ENCODE measurements at regions not wholly inside any gene's neighbourhood (a gene's known extent, or its start where the extent isn't known, plus 50 kb on each side); places are given as distances from the start of the nearest gene placed in this dataset.

DNA sequence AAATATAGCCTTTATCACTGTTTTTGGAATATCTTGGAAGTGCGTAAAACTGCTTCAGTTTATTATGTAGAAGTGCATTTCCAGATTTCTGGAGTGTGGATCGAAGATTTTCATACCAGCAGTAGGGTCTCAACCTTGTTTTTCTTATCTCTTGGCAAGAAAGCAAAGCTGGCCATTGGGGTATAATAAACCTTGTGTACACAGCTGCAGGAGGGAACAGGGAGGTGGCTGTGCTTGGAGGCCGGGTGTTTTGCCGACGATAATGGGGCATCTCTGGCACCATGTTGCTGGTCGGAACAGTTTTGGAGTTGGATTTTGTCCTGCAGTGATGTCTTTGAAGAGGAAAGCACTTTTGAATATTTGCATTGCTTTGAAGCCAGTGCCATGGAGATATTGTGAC is 308.8 kb upstream of the DMRT1 start:
- no peaks in the 10 kb centered on the region for H3K79me2 ChIP-seq (ENCODE audit: insufficient read depth, low read length)
- H3K4me1 ChIP-seq (ENCODE audit: insufficient read depth, low read length) = no peaks in the 10 kb centered on the region
- H4K20me1 ChIP-seq (ENCODE audit: insufficient read depth, low read length) = no peaks in the 10 kb centered on the region
- H3K27ac ChIP-seq (ENCODE audit: low read depth, low read length) = no peak overlapping the region
- TF ChIP-seq, protein P1, sequence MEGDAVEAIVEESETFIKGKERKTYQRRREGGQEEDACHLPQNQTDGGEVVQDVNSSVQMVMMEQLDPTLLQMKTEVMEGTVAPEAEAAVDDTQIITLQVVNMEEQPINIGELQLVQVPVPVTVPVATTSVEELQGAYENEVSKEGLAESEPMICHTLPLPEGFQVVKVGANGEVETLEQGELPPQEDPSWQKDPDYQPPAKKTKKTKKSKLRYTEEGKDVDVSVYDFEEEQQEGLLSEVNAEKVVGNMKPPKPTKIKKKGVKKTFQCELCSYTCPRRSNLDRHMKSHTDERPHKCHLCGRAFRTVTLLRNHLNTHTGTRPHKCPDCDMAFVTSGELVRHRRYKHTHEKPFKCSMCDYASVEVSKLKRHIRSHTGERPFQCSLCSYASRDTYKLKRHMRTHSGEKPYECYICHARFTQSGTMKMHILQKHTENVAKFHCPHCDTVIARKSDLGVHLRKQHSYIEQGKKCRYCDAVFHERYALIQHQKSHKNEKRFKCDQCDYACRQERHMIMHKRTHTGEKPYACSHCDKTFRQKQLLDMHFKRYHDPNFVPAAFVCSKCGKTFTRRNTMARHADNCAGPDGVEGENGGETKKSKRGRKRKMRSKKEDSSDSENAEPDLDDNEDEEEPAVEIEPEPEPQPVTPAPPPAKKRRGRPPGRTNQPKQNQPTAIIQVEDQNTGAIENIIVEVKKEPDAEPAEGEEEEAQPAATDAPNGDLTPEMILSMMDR (IDR thresholded peaks at IDR 0.05; ENCODE audit: extremely low read depth, low read depth, low read length) = no peak
- no peaks in the 10 kb centered on the region for H3K27me3 ChIP-seq (ENCODE audit: insufficient read depth, low read length)
- H2AFZ ChIP-seq (ENCODE audit: low read length) = no peak overlapping the region
- no peak overlapping the region for H3K4me2 ChIP-seq (ENCODE audit: insufficient read depth, low read length)
- no peak for DNase-seq (ENCODE audit: insufficient read length, low spot score, missing footprints)
- no peaks in the 10 kb centered on the region for H3K36me3 ChIP-seq (ENCODE audit: insufficient read depth, low read length)
- H3K9me3 ChIP-seq (ENCODE audit: low read depth, low read length) = no peaks in the 10 kb centered on the region
- H3K4me3 ChIP-seq (ENCODE audit: insufficient read depth, low read length) = no peak overlapping the region

DNA sequence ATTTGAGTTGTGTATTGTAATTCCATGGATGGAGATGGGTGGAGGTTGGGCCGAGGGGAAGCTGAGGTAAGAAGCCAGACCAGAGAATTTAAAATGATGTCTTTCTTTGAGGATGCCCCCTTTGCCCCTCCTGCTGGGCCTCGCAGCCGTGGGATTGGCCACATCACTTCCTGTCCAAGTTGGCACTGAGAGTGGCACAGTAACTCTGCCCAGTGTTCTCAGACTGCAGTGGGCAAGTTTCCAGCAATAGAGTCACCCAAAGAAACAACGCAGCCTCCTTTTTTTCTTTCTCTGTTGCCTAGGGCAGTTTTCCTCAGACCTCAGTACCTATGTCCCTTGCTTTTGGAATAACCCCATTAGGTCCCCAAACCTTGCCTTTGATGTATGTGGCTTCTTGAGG is 306.6 kb upstream of the DMRT1 start:
- Histone ChIP-seq H3K4me1 (ENCODE audit: insufficient read depth, low read length) (no peaks in the 10 kb centered on the region), H3K4me3 (ENCODE audit: insufficient read depth, low read length) (no peak overlapping the region)
- TF ChIP-seq, protein P1 (IDR thresholded peaks at IDR 0.05; ENCODE audit: extremely low read depth, low read depth, low read length) = no peak

DNA sequence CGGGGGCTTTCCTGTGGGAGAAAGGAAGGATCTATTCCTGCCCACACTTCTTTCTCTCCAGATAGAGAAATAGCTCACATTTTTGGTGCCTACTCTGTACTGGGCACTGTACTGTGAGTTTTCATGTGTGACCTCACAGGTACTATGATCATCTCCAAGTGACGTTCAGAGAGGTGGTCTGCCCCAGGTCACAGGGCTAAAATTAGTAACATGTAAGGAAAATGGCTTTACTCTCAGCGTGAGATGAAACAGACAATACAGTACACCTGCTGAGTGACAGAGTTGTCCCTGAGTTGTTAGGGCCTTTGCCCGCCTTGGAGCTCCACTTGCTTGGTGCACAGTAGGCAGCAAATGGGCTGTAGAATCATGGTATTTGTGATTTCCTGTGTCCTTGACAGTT is 306.1 kb upstream of the DMRT1 start:
- DNase-seq (ENCODE audit: insufficient read length, low spot score, missing footprints) = no peak
- no peaks in the 10 kb centered on the region for H3K9me3 ChIP-seq (ENCODE audit: low read depth, low read length)
- TF ChIP-seq, protein P1 (IDR thresholded peaks at IDR 0.05; ENCODE audit: extremely low read depth, low read depth, low read length) = no peak
- no peak overlapping the region for H3K27ac ChIP-seq (ENCODE audit: low read depth, low read length)
- H3K4me1 ChIP-seq (ENCODE audit: insufficient read depth, low read length) = no peaks in the 10 kb centered on the region
- H3K4me2 ChIP-seq (ENCODE audit: insufficient read depth, low read length) = no peak overlapping the region
- H3K4me3 ChIP-seq (ENCODE audit: insufficient read depth, low read length) = no peak overlapping the region
- H3K27me3 ChIP-seq (ENCODE audit: insufficient read depth, low read length) = no peaks in the 10 kb centered on the region
- H4K20me1 ChIP-seq (ENCODE audit: insufficient read depth, low read length) = no peaks in the 10 kb centered on the region
- no peak overlapping the region for H2AFZ ChIP-seq (ENCODE audit: low read length)
- H3K36me3 ChIP-seq (ENCODE audit: insufficient read depth, low read length) = no peaks in the 10 kb centered on the region
- H3K79me2 ChIP-seq (ENCODE audit: insufficient read depth, low read length) = no peaks in the 10 kb centered on the region

More for the DNA sequence above, 306.6 kb upstream of the DMRT1 start:
- Histone ChIP-seq H3K79me2 (ENCODE audit: insufficient read depth, low read length) (no peaks in the 10 kb centered on the region), H3K27me3 (ENCODE audit: insufficient read depth, low read length) (no peaks in the 10 kb centered on the region), H2AFZ (ENCODE audit: low read length) (no peak overlapping the region), H3K36me3 (ENCODE audit: insufficient read depth, low read length) (no peaks in the 10 kb centered on the region), H3K9me3 (ENCODE audit: low read depth, low read length) (no peaks in the 10 kb centered on the region), H3K4me2 (ENCODE audit: insufficient read depth, low read length) (no peak overlapping the region), H3K27ac (ENCODE audit: low read depth, low read length) (no peak overlapping the region), H4K20me1 (ENCODE audit: insufficient read depth, low read length) (no peaks in the 10 kb centered on the region)
- no peak for DNase-seq (ENCODE audit: insufficient read length, low spot score, missing footprints)

GRCh38 chr9:536597-537511 is 304.6 kb upstream of the DMRT1 start:
- H3K4me2 ChIP-seq (ENCODE audit: insufficient read depth, low read length) = no peak overlapping the region
- no peaks in the 10 kb centered on the region for H3K27me3 ChIP-seq (ENCODE audit: insufficient read depth, low read length)
- no peak overlapping the region for H3K4me3 ChIP-seq (ENCODE audit: insufficient read depth, low read length)
- H3K36me3 ChIP-seq (ENCODE audit: insufficient read depth, low read length) = no peaks in the 10 kb centered on the region
- DNase-seq (ENCODE audit: insufficient read length, low spot score, missing footprints) = no peak
- H3K79me2 ChIP-seq (ENCODE audit: insufficient read depth, low read length) = no peaks in the 10 kb centered on the region
- no peaks in the 10 kb centered on the region for H4K20me1 ChIP-seq (ENCODE audit: insufficient read depth, low read length)
- no peak overlapping the region for H3K27ac ChIP-seq (ENCODE audit: low read depth, low read length)
- H3K9me3 ChIP-seq (ENCODE audit: low read depth, low read length) = no peaks in the 10 kb centered on the region
- H3K4me1 ChIP-seq (ENCODE audit: insufficient read depth, low read length) = no peaks in the 10 kb centered on the region
- peak overlapping the region; percentile 47 for H2AFZ ChIP-seq (ENCODE audit: low read length)
- TF ChIP-seq, protein P1 (IDR thresholded peaks at IDR 0.05; ENCODE audit: extremely low read depth, low read depth, low read length) = no peak
